ENCODE measurements at regions not wholly inside any gene's neighbourhood (a gene's known extent, or its start where the extent isn't known, plus 50 kb on each side); places are given as distances from the start of the nearest gene placed in this dataset.
"Not testable (repeated sequence)": the region's sequence is repeated elsewhere in the genome, so short reads cannot be mapped to it uniquely, and the experiment has no call there.

DNA sequence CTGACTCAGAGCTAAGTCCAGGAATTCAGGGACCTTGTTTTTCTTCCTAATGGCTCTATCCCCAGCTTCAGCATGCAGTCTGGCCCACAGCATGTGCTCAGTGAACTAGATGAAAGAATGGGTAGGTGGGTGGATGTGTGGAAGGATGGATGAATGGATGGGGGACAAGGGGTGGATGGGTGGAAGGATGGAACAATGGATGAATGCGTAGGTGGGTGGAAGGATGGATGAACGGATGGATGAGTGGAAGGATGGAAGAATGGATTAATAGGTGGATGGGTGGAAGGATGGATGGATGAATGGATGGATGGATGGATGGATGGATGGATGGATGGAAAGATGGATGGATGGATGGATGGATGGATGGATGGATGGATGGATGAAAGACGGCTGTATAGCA lies 79.7 kb upstream of the SFSWAP start:
- no peak for DNase-seq (ENCODE audit: low read depth in 4 of 4, low spot score in 2 of 4)

GRCh38 chr12:131631889-131632651 lies 78.8 kb upstream of the SFSWAP start:
- not testable (repeated sequence) for DNase-seq (ENCODE audit: low read depth in 4 of 4, low spot score in 2 of 4)

DNA sequence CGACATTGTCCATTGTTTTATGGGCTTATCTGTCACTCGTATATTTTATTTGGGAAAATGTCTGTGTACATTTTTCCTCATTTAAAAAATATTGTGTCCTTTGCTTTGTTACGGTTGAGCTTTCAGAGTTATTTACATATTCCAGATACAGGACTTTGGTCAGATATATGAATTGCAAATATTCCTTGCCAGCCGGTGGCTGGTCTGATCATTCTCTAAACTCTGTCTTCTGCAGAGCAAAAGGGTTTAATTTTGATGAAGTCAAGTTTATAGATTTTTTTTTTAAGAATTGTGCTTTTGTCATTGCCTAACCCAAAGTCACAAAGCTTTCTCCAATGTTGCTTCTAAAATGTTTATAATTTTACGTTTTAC lies 78.3 kb upstream of the SFSWAP start:
- DNase-seq (ENCODE audit: low read depth in 4 of 4, low spot score in 2 of 4): not testable (repeated sequence)

GRCh38 chr12:131633610-131634009 lies 77.3 kb upstream of the SFSWAP start:
- DNase-seq (ENCODE audit: low read depth in 4 of 4, low spot score in 2 of 4): not testable (repeated sequence)

DNA sequence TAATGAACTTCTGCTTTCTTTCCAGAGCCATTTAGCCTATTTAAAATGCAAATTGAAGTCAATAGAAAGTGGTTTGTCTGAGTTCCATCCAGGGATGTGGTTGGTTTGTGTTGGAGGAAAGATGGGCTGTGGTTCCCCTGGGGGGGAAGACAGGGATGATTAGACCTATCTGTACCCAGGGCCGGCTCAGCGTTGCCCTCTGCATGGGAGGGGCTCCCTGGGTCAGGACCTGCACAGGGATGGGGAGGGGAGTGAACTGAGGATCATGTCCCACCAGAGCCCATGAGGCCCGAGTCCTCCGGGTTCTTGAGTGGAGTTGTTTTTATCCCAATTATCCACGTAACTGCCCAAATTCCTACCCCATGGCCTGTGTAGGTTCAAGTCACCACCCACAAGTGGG lies 76.9 kb upstream of the SFSWAP start:
- no peak for DNase-seq (ENCODE audit: low read depth in 4 of 4, low spot score in 2 of 4)

- DNase-seq (ENCODE audit: low read depth in 4 of 4, low spot score in 2 of 4): not testable (repeated sequence)
These were observed 75.9 kb upstream of the SFSWAP start for GRCh38 chr12:131635012-131635411.

DNA sequence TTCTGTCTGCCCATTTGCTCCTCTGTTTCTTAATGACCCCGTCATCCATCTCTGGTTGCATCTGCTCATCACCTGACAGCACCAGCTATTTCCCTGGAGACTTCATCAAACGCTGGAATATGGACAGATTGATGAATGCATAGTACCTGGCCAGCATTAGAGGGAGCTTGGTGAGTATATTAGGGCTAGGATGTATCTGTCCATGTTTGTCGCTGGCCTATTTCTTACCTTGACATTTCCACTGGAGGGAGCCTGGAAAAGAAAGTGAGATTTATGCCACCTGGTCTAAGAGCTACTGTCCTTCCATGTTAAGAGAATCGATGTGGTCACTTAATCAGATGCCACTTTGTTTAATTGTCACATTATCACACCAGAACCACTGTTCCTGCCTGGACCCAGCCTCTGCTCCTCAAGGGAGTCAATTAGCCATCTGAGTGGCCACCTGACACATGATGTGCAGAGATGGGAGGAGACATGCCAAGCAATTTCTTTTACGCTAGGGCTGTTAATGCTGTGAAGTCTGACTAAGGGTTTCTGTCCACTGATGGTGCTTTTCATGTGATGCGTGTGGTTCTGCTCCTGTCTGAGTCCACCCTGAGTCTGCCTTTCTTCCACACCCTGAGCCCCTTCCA lies 75.3 kb upstream of the SFSWAP start:
- no peak for DNase-seq (ENCODE audit: low read depth in 4 of 4, low spot score in 2 of 4)

- DNase-seq (ENCODE audit: low read depth in 4 of 4, low spot score in 2 of 4): no peak
These were observed 74.6 kb upstream of the SFSWAP start for GRCh38 chr12:131636266-131636665.

DNA sequence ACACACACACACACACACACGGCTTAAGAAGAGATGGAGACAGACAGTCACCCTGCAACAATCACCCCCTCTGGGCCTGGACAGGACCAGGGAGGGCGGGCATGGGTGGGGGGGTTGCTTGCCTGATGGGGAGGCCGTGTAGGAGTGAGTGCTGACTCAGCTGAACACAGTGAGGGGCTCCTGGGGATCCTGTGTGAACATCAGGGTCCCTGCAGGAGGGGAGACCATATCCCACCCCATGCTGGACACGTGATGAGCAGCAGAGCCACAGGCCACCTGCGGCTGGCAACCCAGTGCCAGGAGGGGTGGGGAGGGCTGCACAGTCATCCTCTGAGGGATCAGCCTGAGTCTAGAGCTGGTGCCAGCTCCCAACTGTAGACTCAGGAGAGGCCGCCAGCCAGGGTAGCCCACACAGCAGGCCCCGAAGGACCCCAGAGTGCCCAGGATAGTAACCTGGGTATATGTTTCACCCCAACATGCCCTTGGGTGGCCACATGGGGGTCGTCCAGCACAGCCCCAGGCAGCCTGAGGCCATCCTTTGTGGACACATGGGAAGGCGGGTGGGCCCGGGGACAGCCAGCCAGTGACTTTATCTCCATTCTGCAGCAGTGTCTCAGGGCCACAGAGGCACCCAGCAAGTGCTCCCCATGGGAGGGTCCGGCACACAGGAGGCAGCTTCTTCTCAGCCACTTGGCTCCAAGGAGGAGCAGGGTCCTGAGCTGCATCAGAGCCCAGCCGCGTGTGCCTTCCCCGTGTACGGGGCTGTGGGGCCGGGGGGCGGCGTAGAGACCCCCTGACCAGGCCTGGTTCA lies 73.7 kb upstream of the SFSWAP start:
- DNase-seq (ENCODE audit: low read depth in 4 of 4, low spot score in 2 of 4): no peak

DNA sequence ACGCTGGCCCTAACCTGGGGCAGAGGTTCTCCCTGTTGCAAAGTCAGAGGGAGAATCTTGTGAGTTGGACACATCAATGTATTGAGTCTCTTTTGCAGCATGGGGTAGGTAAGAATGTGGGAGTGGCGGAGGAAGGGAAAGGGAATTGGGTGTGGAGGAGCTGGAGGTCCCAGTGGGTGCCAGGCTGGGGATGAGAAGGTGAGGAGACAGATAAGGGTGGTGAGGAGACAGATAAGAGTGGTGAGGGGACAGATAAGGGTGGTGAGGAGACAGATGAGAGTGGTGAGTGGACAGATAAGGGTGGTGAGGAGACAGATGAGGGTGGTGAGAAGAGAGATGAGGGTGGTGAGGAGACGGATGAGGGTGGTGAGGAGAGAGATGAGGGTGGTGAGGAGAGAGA lies 72.9 kb upstream of the SFSWAP start:
- DNase-seq (ENCODE audit: low read depth in 4 of 4, low spot score in 2 of 4): no peak

DNA sequence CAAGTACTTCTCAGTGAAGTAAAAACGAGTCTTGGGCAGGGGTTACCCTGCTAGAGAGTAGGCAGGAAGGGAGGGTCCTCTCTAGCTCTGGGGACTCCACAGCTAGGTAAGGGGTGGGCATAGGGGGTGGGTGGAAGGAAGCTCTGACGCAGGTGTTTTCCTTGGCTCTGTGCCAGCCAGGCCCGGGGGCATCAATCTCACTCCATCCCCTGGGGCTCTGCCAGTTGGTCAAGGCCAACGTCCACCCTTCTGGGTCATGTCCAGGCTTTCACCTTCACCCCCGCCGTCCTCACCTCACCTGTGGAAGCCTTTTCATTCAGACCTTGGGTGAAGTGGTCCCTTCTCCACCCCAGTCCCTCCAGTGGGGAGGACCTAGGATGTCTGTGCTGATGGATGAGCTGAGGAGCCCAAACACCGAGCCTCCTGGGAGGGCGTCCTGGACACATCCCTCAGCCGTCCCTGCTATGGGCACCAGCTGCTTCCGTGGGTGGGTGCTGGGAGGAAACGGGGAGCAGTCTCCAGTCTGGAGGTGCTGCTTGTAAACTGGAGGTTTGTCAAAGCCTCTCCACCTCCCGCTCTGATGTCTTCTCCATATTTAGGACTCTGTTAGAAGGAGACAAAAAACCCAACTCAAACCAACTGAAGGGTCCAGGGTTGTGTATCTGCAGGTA lies 71.5 kb upstream of the SFSWAP start:
- DNase-seq (ENCODE audit: low read depth in 4 of 4, low spot score in 2 of 4): no peak

GRCh38 chr12:131640525-131640924 lies 70.4 kb upstream of the SFSWAP start:
- no peak for DNase-seq (ENCODE audit: low read depth in 4 of 4, low spot score in 2 of 4)

DNA sequence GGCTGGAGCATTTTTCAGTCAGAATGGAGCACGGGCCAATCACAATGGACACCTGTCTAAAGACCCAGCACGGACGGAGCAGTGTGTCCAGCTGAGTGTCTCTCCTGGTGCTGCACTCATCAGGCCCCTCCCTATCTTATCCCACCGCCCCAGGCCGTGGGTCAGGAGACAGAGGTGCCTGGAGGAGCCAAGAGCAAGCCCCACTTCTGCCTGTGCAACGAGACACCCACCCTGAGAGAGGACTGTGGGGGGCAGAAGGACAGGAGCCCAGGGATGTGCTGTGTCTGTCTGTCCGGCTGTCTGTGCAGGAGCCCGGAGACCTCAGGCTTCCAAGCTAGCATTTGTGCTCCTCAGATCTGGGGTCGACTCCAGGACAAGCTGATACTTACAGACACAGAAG lies 69.6 kb upstream of the SFSWAP start:
- no peak for DNase-seq (ENCODE audit: low read depth in 4 of 4, low spot score in 2 of 4)

GRCh38 chr12:131642101-131642540 lies 68.8 kb upstream of the SFSWAP start:
- DNase-seq (ENCODE audit: low read depth in 4 of 4, low spot score in 2 of 4): no peak

- DNase-seq (ENCODE audit: low read depth in 4 of 4, low spot score in 2 of 4): no peak
These were observed 68.1 kb upstream of the SFSWAP start for GRCh38 chr12:131642771-131643170.

GRCh38 chr12:131643631-131644452 lies 67.0 kb upstream of the SFSWAP start:
- DNase-seq (ENCODE audit: low read depth in 4 of 4, low spot score in 2 of 4): no peak

GRCh38 chr12:131644481-131644880 lies 66.4 kb upstream of the SFSWAP start:
- no peak for DNase-seq (ENCODE audit: low read depth in 4 of 4, low spot score in 2 of 4)

GRCh38 chr12:131644917-131645316 lies 66.0 kb upstream of the SFSWAP start:
- not testable (repeated sequence) for DNase-seq (ENCODE audit: low read depth in 4 of 4, low spot score in 2 of 4)

DNA sequence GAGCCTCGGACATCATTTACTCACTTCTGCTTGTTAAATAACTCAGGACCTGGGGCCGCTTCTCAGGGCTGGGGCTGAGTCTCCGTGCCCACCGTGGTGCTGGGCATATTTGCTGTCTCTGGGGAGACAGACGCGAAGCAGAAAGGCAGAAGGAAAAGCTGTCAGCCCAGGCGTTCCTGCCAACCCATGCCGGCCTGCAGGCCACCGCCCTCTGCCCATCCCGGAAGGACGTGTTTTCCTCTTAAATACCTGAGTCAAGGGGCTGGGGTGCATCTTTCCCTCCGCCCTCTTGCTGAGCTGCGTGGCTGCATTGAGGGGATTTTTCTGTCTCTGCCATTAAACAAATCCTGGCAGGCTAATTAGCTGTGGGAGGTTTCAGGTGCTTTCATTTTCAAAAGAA lies 65.3 kb upstream of the SFSWAP start:
- DNase-seq (ENCODE audit: low read depth in 4 of 4, low spot score in 2 of 4): not testable (repeated sequence)

- DNase-seq (ENCODE audit: low read depth in 4 of 4, low spot score in 2 of 4): not testable (repeated sequence)
These were observed 64.4 kb upstream of the SFSWAP start for GRCh38 chr12:131646444-131646843.
